ENCODE measurements at regions not wholly inside any gene's neighbourhood (a gene's known extent, or its start where the extent isn't known, plus 50 kb on each side); places are given as distances from the start of the nearest gene placed in this dataset.

- DNase-seq (ENCODE audit: low read depth), result no peak
- H3K4me3 ChIP-seq (ENCODE audit: low read depth, low read length), result no peak overlapping the region
- TF ChIP-seq, protein P1, sequence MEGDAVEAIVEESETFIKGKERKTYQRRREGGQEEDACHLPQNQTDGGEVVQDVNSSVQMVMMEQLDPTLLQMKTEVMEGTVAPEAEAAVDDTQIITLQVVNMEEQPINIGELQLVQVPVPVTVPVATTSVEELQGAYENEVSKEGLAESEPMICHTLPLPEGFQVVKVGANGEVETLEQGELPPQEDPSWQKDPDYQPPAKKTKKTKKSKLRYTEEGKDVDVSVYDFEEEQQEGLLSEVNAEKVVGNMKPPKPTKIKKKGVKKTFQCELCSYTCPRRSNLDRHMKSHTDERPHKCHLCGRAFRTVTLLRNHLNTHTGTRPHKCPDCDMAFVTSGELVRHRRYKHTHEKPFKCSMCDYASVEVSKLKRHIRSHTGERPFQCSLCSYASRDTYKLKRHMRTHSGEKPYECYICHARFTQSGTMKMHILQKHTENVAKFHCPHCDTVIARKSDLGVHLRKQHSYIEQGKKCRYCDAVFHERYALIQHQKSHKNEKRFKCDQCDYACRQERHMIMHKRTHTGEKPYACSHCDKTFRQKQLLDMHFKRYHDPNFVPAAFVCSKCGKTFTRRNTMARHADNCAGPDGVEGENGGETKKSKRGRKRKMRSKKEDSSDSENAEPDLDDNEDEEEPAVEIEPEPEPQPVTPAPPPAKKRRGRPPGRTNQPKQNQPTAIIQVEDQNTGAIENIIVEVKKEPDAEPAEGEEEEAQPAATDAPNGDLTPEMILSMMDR (conservative IDR thresholded peaks at IDR 0.05; ENCODE audit: low read depth, low read length), result no peak
These were observed 84.4 kb upstream of the ALDH1B1 start for GRCh38 chr9:38308136-38308535.

DNA sequence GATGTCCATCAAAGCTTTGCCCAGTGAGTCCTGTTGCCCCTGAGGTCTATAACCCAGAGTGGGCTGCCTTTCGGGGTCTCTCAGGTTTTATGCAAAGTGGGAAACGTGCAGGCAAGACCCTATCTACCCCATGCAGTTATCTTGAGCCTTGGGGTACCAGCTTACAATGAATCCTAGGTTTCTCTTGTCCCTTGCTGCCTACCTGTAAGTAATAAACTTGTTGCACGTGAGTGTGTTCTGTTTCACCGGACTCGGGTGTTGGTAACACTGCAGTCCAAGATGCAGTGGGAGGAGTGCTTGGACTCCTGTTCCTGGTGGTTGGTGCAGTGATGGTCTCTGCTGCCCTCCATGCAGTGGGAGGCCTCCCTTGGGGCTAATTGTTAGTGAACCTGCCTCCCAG lies 85.6 kb upstream of the ALDH1B1 start:
- TF ChIP-seq, protein P1 (conservative IDR thresholded peaks at IDR 0.05; ENCODE audit: low read depth, low read length), result no peak

DNA sequence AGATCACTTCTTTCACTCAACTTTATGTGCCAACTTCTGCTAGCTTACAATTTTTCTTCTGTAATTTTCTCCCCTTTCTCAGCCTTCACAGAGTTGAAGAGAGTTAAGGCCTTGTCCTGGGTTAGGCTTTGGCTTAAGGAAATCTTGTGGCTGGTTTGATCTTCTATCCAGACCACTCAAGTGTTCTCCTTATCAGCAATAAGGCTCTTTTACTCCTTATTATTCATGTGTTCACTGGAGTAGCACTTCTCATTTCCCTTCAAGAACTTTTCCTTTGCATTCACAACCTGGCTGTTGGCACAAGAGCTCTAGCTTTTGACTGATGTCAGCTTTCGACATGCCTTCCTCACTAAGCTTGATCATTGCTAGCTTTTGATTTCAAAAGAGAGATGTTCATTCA lies 86.9 kb upstream of the ALDH1B1 start:
- no peak for DNase-seq (ENCODE audit: low read depth)
- TF ChIP-seq, protein P1 (conservative IDR thresholded peaks at IDR 0.05; ENCODE audit: low read depth, low read length), result no peak
- H3K4me3 ChIP-seq (ENCODE audit: low read depth, low read length), result no peak overlapping the region

More for the DNA sequence above, 85.6 kb upstream of the ALDH1B1 start:
- no peak for DNase-seq (ENCODE audit: low read depth)
- no peak overlapping the region for H3K4me3 ChIP-seq (ENCODE audit: low read depth, low read length)

- H3K4me3 ChIP-seq (ENCODE audit: low read depth, low read length), result no peak overlapping the region
- TF ChIP-seq, protein P1 (conservative IDR thresholded peaks at IDR 0.05; ENCODE audit: low read depth, low read length), result no peak
These were observed 91.0 kb upstream of the ALDH1B1 start for GRCh38 chr9:38301376-38302106.

DNA sequence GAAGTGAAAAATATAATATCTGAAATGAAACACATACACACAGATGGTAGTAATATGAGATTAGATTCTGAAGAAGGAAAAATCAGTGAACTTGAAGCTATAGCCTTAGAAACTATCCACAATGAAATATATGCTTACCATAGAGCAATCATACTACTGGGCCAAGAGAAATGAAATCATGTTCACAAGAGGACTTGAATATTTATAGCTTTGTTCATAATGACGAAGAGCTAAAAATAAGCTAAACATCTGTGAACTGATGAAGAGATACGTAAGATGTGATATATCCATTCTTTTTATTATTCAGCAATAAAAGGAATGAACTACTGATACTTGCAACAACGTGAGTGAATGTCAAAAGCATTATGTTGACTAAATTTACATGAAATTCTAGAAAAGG lies 92.6 kb upstream of the ALDH1B1 start:
- H3K4me3 ChIP-seq (ENCODE audit: low read depth, low read length), result no peak overlapping the region
- TF ChIP-seq, protein P1 (conservative IDR thresholded peaks at IDR 0.05; ENCODE audit: low read depth, low read length), result no peak
- DNase-seq (ENCODE audit: low read depth), result no peak

More at GRCh38 chr9:38301376-38302106, 91.0 kb upstream of the ALDH1B1 start:
- no peak for DNase-seq (ENCODE audit: low read depth)

DNA sequence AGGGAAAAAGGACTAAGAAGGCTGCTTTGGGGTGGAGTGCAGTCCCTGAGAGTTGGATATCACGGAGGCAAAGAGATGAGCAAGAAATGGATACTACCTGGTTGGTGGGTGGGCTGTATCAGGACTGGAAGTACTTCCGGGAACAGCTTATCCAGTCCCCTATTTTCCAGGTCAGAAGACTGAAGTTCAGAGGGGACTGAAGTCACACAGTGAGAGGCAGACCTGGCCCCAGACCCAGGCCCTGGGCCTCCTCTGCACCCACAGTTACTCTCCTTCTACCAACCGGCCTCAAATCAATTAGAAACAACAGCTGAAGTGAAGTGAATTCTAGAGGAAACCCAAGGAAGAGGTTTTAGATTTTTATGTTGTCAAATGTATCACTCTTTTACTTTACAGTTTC lies 93.6 kb upstream of the ALDH1B1 start:
- H3K4me3 ChIP-seq (ENCODE audit: low read depth, low read length), result no peak overlapping the region
- TF ChIP-seq, protein P1 (conservative IDR thresholded peaks at IDR 0.05; ENCODE audit: low read depth, low read length), result no peak
- DNase-seq (ENCODE audit: low read depth), result no peak

- no peak overlapping the region for H3K4me3 ChIP-seq (ENCODE audit: low read depth, low read length)
- TF ChIP-seq, protein P1 (conservative IDR thresholded peaks at IDR 0.05; ENCODE audit: low read depth, low read length), result no peak
- DNase-seq (ENCODE audit: low read depth), result no peak
These were observed 94.0 kb upstream of the ALDH1B1 start for GRCh38 chr9:38298503-38298902.

All from epithelial cell of proximal tubule (primary cell).